HTR-8/SVneo (cell line): ENCODE measurements at regions not wholly inside any gene's neighbourhood (a gene's known extent, or its start where the extent isn't known, plus 50 kb on each side); places are given as distances from the start of the nearest gene placed in this dataset.
"Not testable (repeated sequence)": the region's sequence is repeated elsewhere in the genome, so short reads cannot be mapped to it uniquely, and the experiment has no call there.

Experiments
- DNase-seq: peaks from one replicate; pipeline ENCODE4 v3.0.0; 2011; ENCODE audit warnings: low spot score, mixed read lengths; ENCODE audit not compliant: insufficient read length
- FAIRE-seq: peaks from 2 replicates; lab custom pipeline; 2011; peaks lifted over from hg19 to GRCh38; lab: Jason Lieb, UNC

DNA sequence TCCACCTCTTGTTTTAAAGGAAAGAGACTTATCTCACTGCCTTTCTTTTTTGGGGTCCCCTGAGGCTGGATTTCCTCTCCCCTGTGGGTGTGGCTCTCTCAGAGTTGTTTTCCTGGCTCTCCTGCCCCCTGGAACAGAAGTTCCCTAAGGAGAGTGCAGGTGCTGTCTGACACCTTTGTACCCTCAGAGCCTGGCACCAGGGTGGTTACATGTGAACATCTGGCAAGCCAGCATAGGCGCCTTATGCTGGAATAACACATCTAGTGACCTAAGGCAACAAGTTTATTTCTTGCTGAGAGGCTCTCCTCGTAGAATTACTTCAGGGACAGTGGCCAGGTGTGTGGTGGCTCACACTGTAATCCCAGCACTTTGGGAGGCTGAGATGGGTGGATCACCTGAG is 172.9 kb upstream of the PTCH1 start:
- DNase-seq = no peak
- no peak for FAIRE-seq

- DNase-seq (no peak), FAIRE-seq (no peak)
Measured at GRCh38 chr9:95684516-95684915, 167.7 kb upstream of the PTCH1 start.

- not testable (repeated sequence) for DNase-seq, FAIRE-seq
Measured at GRCh38 chr9:95680306-95680705, 163.5 kb upstream of the PTCH1 start.

- DNase-seq (no peak), FAIRE-seq (no peak)
Measured at GRCh38 chr9:95679874-95680273, 163.1 kb upstream of the PTCH1 start.

GRCh38 chr9:95678759-95679158 is 162.0 kb upstream of the PTCH1 start:
- DNase-seq (no peak), FAIRE-seq (no peak)

- FAIRE-seq = no peak
- no peak for DNase-seq
Measured at GRCh38 chr9:95670122-95670521, 153.4 kb upstream of the PTCH1 start.

GRCh38 chr9:95669253-95669652 is 152.5 kb upstream of the PTCH1 start:
- DNase-seq (no peak), FAIRE-seq (no peak)

DNA sequence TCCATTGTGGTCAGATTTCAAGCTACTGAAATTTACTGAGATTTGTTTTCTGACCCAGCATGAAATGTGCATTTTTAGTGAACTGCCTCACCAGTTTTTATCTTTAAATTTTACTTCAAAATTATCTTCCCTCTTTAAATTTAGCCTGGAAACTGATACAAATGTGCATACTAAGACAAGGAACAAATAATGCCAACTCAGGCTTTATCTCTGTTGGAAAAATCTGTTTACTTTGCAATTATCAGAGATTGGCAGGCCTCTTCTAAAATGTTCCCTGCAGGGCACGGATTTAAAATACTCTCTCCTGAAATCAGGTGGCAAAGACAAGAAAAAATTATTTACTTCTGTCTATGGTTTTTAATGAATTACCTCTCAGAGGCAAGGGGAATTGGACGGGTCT is 151.0 kb upstream of the PTCH1 start:
- DNase-seq = no peak
- FAIRE-seq = no peak

- FAIRE-seq = no peak
Measured at GRCh38 chr9:95666785-95667155, 150.0 kb upstream of the PTCH1 start.

GRCh38 chr9:95666096-95666784 is 149.5 kb upstream of the PTCH1 start:
- FAIRE-seq (no peak), DNase-seq (no peak)

More at GRCh38 chr9:95666785-95667155, 150.0 kb upstream of the PTCH1 start:
- DNase-seq = no peak

GRCh38 chr9:95653246-95653645 is 136.5 kb upstream of the PTCH1 start:
- DNase-seq (no peak), FAIRE-seq (no peak)

DNA sequence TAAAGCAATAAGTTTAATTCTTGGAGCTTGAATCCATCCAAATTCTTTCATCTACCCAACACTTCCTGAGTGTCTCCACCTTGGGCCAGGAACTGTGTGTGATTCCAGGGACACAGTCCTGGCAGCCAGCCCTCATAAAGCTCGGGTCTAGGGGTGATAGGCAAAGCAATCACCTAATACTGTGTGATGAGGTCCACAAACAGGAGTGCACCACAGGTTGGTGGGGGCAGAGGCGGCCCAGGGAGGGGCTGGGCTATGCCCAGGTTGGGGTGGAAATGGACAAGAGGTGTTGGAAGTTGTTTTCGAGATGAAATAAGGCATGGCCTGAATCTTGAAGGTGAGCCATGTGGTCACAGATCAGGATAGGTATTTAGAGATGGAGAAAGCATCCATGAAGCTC is 133.9 kb upstream of the PTCH1 start:
- FAIRE-seq (no peak), DNase-seq (no peak)

DNA sequence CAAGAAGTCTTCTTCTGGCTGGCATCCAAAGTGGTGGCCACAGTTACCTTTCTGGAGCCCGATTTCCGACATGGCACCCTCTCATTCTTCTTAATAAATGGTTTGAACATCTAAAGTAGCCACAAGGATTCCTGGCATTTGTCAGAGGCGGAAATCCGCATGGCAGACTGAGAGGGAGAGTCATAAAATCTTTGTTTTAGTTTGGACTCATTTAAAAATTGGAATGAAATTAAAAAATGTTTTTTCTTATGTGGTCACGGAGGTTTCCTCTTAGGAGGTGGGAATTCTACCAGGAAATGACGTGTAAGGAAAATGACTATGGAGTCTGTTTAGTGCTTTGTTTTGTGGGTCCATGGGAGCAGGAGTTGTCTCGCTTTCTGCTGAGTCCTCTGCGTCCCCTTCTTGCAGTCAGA is 133.0 kb upstream of the PTCH1 start:
- no peak for DNase-seq
- no peak for FAIRE-seq

DNA sequence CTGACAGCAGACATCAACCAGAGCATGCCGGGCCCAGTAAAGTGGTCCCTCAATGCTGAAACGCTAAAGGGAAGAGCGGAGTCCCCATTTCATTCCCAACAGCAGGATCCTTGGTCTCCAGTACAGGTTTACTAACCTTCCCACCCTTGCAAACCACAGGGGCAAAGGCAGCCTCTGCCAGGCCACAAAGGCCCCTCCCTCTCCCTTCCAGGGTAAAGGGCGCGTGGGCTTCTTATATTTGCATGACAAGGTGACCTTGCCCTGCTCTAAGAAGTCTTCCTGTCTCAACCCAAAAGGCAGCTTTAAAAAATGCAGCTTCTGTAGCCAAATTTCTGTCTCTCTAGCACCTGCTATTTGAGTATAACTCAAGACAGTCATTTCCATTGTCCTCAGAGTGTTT is 131.5 kb upstream of the PTCH1 start:
- no peak for DNase-seq
- FAIRE-seq = no peak

- FAIRE-seq = no peak
- DNase-seq = no peak
Measured at GRCh38 chr9:95645992-95646391, 129.2 kb upstream of the PTCH1 start.

- FAIRE-seq (no peak), DNase-seq (no peak)
Measured at GRCh38 chr9:95645579-95645978, 128.8 kb upstream of the PTCH1 start.

GRCh38 chr9:95644377-95644776 is 127.6 kb upstream of the PTCH1 start:
- no peak for FAIRE-seq

GRCh38 chr9:95643619-95644018 is 126.8 kb upstream of the PTCH1 start:
- FAIRE-seq (no peak), DNase-seq (no peak)

More at GRCh38 chr9:95644377-95644776, 127.6 kb upstream of the PTCH1 start:
- no peak for DNase-seq

DNA sequence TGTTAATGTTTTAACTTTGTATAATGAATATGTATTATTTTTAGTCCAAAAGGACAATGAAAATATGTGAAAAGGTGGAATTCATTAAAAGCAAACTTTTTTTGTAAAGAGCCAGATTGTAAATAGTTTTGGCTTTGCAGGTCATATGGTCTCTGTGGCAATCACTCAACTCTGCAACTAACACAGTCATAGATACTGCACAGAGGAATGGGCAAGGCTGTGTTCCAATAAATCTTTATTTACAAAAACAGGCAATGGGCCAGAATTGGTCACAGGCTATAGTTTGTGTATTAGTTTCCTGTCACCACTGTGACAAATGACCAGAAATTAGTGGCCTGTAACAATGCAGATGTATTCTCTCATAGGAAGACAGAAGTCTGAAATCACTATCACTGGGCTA is 125.4 kb upstream of the PTCH1 start:
- DNase-seq (no peak), FAIRE-seq (no peak)

- DNase-seq = no peak
- no peak for FAIRE-seq
Measured at GRCh38 chr9:95641586-95641985, 124.8 kb upstream of the PTCH1 start.

GRCh38 chr9:95640336-95640735 is 123.6 kb upstream of the PTCH1 start:
- FAIRE-seq = no peak

DNA sequence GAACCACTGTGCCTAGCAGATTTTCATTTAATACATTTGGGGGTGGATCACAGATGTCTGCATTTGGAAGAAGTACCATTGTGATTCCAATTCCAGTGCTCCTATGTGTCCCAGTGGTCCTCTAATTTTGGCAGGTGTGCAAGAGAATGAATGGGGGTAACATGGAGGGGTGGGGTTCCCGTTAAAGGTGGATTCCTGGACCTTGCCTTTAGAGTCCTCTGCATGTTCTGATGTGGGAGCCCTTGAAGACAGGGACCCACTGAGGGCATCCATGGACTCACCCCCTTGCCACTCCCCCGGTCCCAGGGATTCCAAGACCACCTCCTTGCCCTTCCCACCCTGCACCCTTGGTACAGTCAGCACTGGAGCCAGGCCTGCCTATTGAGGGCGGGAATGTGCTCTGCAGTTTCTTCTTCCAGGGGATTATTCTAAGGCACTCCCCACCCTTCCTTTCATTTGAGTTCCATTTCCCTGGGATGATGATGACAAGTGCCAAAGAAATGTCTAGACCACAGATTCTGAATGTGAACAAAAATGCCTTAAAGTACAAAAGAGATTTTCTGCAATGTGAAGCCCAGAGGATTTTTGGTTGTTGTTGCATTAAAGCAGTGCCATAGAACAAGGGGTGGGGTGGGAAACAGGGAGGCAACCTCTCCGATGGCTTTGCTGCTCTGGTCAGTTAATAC is 119.4 kb upstream of the PTCH1 start:
- DNase-seq (no peak), FAIRE-seq (no peak)

More at GRCh38 chr9:95640336-95640735, 123.6 kb upstream of the PTCH1 start:
- DNase-seq = no peak
